ENCODE measurements at regions not wholly inside any gene's neighbourhood (a gene's known extent, or its start where the extent isn't known, plus 50 kb on each side); places are given as distances from the start of the nearest gene placed in this dataset.
"Not testable (repeated sequence)": the region's sequence is repeated elsewhere in the genome, so short reads cannot be mapped to it uniquely, and the experiment has no call there.

DNA sequence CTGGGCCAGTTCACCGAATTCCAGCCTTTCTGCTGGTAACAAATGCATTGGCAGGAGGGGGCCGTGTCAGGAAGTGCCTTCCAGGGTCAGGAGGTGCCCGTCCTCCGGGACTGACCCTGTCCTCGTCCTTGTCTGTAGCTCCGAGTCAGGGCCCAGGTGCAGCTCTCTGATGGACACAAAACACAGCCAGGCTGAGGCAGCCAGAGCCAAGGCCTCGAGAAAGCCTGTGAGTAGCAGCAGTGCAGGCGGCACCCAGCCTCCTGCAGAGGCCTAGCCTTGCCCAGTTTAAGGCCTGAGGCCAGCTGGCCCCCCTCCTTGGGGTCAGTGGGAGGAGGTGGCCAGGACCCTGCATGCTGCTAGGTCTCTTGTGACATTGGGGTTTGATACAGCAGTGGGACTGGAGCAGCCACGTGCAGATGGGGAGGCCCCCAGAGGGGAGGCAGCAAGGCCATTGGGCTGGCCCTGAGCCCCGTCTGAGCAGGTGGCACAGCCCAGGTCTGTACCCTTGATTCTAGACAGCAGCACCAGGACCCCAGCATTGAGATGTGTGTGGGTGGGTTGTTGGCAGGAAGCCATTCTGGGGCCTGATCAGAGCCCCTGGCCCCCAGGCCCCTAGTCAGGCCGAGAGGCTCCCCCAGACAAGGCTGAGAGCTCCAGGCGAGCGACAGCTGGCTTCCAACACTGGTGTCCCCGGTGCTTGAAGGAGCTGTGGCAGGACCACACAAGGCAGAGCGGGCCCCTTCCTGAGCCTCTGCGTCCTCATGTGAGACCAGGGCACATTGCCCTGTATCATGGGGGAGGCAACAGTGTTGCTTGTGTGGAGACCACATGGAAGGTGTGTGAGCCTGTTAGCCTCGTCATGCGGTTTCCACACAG lies 196.9 kb downstream of the LIPI start:
- not testable (repeated sequence) for TF ChIP-seq POLR2AphosphoS5, POU2F2, TAF1, POLR2A, SPI1 (IDR thresholded peaks at IDR 0.05; ENCODE audit: low read depth, low read length)
